ENCODE measurements at regions not wholly inside any gene's neighbourhood (a gene's known extent, or its start where the extent isn't known, plus 50 kb on each side); places are given as distances from the start of the nearest gene placed in this dataset.

- no peaks in the 10 kb centered on the region for H3K4me1 ChIP-seq
- ATAC-seq, result no peak
- no peak for DNase-seq
- peaks cover 0 to 40% (median 10%) of the 10 kb centered on the region in 9 donors for H3K27me3 ChIP-seq
- 69 to 81% (median 75%) methylated on average over 4 of the region's 4 CpGs for WGBS, 4 donors
- intact Hi-C loops (cut with DNase I), result no loop called here
- no peaks in the 10 kb centered on the region for H3K9me3 ChIP-seq
- H3K4me3 ChIP-seq, result no peak overlapping the region
- H3K27ac ChIP-seq, result no peak overlapping the region
- TF ChIP-seq CTCF (IDR thresholded peaks at IDR 0.05), result no peak
- no peak for TF ChIP-seq POLR2A (IDR thresholded peaks at IDR 0.05)
- H3K36me3 ChIP-seq, result no peaks in the 10 kb centered on the region
Measured at GRCh38 chr14:96617635-96618034, 115.5 kb downstream of the PAPOLA start.

- DNase-seq, result no peak
- intact Hi-C loops (cut with DNase I), result no loop called here
- TF ChIP-seq CTCF (IDR thresholded peaks at IDR 0.05) (no peak), POLR2A (IDR thresholded peaks at IDR 0.05) (no peak)
- WGBS, 4 donors, result 82 to 89% (median 87%) methylated on average over 8 of the region's 8 CpGs
- Histone ChIP-seq H3K27me3 (peaks cover 0 to 38% (median 3%) of the 10 kb centered on the region in 9 donors), H3K9me3 (no peaks in the 10 kb centered on the region), H3K27ac (no peak overlapping the region), H3K4me1 (no peaks in the 10 kb centered on the region), H3K36me3 (no peaks in the 10 kb centered on the region), H3K4me3 (no peak overlapping the region)
- ATAC-seq, result no peak
Measured at GRCh38 chr14:96622926-96623325, 120.7 kb downstream of the PAPOLA start.

- no peak overlapping the region for H3K27ac ChIP-seq
- no peak overlapping the region for H3K4me3 ChIP-seq
- H3K9me3 ChIP-seq, result no peaks in the 10 kb centered on the region
- H3K36me3 ChIP-seq, result no peaks in the 10 kb centered on the region
- intact Hi-C loops (cut with DNase I), result no loop called here
- TF ChIP-seq CTCF (IDR thresholded peaks at IDR 0.05), result no peak
- TF ChIP-seq POLR2A (IDR thresholded peaks at IDR 0.05), result no peak
- WGBS, 4 donors, result 79 to 81% (median 79%) methylated on average over 34 of the region's 34 CpGs
- peaks cover 0 to 38% (median 3%) of the 10 kb centered on the region in 9 donors for H3K27me3 ChIP-seq
- no peaks in the 10 kb centered on the region for H3K4me1 ChIP-seq
- ATAC-seq (no peak), DNase-seq (no peak)
Measured at GRCh38 chr14:96623676-96624484, 121.7 kb downstream of the PAPOLA start.

GRCh38 chr14:96624661-96625425, 122.7 kb downstream of the PAPOLA start:
- Histone ChIP-seq H3K4me3 (no peak overlapping the region), H3K9me3 (peaks cover 0 to 1% (median 0%) of the 10 kb centered on the region in 12 donors), H3K27me3 (peaks cover 0 to 38% (median 3%) of the 10 kb centered on the region in 9 donors), H3K27ac (no peak overlapping the region), H3K4me1 (no peaks in the 10 kb centered on the region), H3K36me3 (no peaks in the 10 kb centered on the region)
- no peak for TF ChIP-seq POLR2A (IDR thresholded peaks at IDR 0.05)
- TF ChIP-seq CTCF (IDR thresholded peaks at IDR 0.05), result no peak
- ATAC-seq (no peak), DNase-seq (no peak)
- WGBS, 4 donors, result 61 to 69% (median 69%) methylated on average over 20 to 37 of the region's 37 CpGs
- intact Hi-C loops (cut with DNase I), result no loop called here
